SK-N-SH (cell line): ENCODE measurements at regions not wholly inside any gene's neighbourhood (a gene's known extent, or its start where the extent isn't known, plus 50 kb on each side); places are given as distances from the start of the nearest gene placed in this dataset.

ENCODE experiments used
- EP300 ChIP-seq, 2 experiments: IDR thresholded peaks; 2 replicates each; pipeline versions ENCODE4 v1.4.0 to v1.6.1; 2012; ENCODE audit warnings: borderline replicate concordance in 1 of 2, low read depth in 1 of 2, low read length in 1 of 2
- FOSL2 ChIP-seq: IDR thresholded peaks from 2 replicates; pipeline ENCODE4 v1.4.0; 2012; ENCODE audit warnings: low read depth, mild to moderate bottlenecking, moderate library complexity, borderline replicate concordance
- JUND ChIP-seq: IDR thresholded peaks from 2 replicates; pipeline ENCODE4 v1.4.0; 2012
- RCOR1 ChIP-seq: fragments of 150-350 bp; IDR thresholded peaks from 2 replicates; pipeline ENCODE4 v1.6.1; 2017; ENCODE audit warnings: antibody characterized with exemption, low read length
- SIN3A ChIP-seq: IDR thresholded peaks from 2 replicates; pipeline ENCODE4 v1.6.1; 2012; ENCODE audit warnings: low read depth, mild to moderate bottlenecking, low read length, moderate library complexity, borderline replicate concordance
- TAF1 ChIP-seq: IDR thresholded peaks from 2 replicates; pipeline ENCODE4 v1.6.1; 2012; ENCODE audit warnings: low read depth, mild to moderate bottlenecking, low read length, moderate library complexity, borderline replicate concordance
- TF ChIP-seq, protein P1 (sequence below): fragments of 150-350 bp; IDR thresholded peaks from 2 replicates; pipeline ENCODE4 v1.6.1; 2017; ENCODE audit warnings: antibody characterized with exemption, low read length, low read depth, borderline replicate concordance
- TF ChIP-seq, protein P2 (sequence below): fragments of 200-600 bp; sonication (generic); IDR thresholded peaks from 2 replicates; pipeline ENCODE4 v1.6.1; 2017; ENCODE audit warnings: antibody characterized with exemption, mild to moderate bottlenecking, moderate library complexity
- TF ChIP-seq, protein P3 (sequence below): IDR thresholded peaks from 2 replicates; pipeline ENCODE4 v1.4.0; 2012; ENCODE audit warnings: low read depth, borderline replicate concordance
- TF ChIP-seq, protein P4 (sequence below): IDR thresholded peaks from 2 replicates; pipeline ENCODE4 v1.4.0; 2012; ENCODE audit warnings: low read depth

DNA sequence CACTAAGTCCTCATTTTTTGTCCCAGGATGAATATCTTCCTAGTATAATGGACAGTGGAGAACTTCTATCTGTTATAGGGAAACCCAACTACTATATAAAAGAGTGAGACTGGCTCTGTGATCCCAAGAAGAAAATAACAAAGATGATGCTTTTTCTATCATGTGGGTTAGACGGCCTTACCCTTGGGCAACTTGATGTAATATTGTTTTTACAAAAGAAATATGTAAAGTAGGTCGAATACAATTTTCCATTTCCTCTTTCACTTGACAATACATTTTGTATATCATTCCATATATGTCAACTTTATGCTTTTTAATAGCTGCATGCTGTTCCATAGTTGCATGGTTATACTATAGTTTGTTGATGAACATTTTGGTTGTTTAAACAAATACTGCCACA is 87.5 kb upstream of the SESTD1 start:
- TF ChIP-seq, protein P1, sequence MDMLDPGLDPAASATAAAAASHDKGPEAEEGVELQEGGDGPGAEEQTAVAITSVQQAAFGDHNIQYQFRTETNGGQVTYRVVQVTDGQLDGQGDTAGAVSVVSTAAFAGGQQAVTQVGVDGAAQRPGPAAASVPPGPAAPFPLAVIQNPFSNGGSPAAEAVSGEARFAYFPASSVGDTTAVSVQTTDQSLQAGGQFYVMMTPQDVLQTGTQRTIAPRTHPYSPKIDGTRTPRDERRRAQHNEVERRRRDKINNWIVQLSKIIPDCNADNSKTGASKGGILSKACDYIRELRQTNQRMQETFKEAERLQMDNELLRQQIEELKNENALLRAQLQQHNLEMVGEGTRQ: no peak
- TF ChIP-seq, protein P2, sequence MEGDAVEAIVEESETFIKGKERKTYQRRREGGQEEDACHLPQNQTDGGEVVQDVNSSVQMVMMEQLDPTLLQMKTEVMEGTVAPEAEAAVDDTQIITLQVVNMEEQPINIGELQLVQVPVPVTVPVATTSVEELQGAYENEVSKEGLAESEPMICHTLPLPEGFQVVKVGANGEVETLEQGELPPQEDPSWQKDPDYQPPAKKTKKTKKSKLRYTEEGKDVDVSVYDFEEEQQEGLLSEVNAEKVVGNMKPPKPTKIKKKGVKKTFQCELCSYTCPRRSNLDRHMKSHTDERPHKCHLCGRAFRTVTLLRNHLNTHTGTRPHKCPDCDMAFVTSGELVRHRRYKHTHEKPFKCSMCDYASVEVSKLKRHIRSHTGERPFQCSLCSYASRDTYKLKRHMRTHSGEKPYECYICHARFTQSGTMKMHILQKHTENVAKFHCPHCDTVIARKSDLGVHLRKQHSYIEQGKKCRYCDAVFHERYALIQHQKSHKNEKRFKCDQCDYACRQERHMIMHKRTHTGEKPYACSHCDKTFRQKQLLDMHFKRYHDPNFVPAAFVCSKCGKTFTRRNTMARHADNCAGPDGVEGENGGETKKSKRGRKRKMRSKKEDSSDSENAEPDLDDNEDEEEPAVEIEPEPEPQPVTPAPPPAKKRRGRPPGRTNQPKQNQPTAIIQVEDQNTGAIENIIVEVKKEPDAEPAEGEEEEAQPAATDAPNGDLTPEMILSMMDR: no peak
- TF ChIP-seq RCOR1: no peak
- no peak for TF ChIP-seq JUND
- TF ChIP-seq, protein P3, sequence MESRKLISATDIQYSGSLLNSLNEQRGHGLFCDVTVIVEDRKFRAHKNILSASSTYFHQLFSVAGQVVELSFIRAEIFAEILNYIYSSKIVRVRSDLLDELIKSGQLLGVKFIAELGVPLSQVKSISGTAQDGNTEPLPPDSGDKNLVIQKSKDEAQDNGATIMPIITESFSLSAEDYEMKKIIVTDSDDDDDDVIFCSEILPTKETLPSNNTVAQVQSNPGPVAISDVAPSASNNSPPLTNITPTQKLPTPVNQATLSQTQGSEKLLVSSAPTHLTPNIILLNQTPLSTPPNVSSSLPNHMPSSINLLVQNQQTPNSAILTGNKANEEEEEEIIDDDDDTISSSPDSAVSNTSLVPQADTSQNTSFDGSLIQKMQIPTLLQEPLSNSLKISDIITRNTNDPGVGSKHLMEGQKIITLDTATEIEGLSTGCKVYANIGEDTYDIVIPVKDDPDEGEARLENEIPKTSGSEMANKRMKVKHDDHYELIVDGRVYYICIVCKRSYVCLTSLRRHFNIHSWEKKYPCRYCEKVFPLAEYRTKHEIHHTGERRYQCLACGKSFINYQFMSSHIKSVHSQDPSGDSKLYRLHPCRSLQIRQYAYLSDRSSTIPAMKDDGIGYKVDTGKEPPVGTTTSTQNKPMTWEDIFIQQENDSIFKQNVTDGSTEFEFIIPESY: no peak
- TF ChIP-seq TAF1: no peak
- TF ChIP-seq EP300 (IDR thresholded peaks at IDR 0.05; ENCODE audit: borderline replicate concordance in 1 of 2, low read depth in 1 of 2, low read length in 1 of 2): no peak
- TF ChIP-seq, protein P4, sequence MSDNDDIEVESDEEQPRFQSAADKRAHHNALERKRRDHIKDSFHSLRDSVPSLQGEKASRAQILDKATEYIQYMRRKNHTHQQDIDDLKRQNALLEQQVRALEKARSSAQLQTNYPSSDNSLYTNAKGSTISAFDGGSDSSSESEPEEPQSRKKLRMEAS: no peak
- TF ChIP-seq SIN3A: no peak
- no peak for TF ChIP-seq FOSL2
